GM12878 (cell line): ENCODE measurements at regions not wholly inside any gene's neighbourhood (a gene's known extent, or its start where the extent isn't known, plus 50 kb on each side); places are given as distances from the start of the nearest gene placed in this dataset.

ENCODE experiments used
- ATAC-seq: fragments of 200-7000 bp; cut with Tn5 transposase; 3 replicates; pipeline ENCODE4 v1.9.1; 2020; ENCODE audit warnings: mild to moderate bottlenecking, moderate library complexity
- BruUV-seq: library from RNA; stranded (reverse); fragments of 400-500 nt; replicated peaks from 2 replicates; lab custom pipeline; 2021; lab: Mats Ljungman, UMichigan
- CTCF ChIA-PET: fragments of 300-600 bp; sonication (Branson Sonifier 250); formaldehyde crosslinking; extraction: SDS; loops from one replicate; lab custom pipeline; 2021; ENCODE audit warnings: inconsistent platforms; lab: Yijun Ruan, JAX
- POLR2A ChIA-PET: fragments of 350-600 bp; formaldehyde crosslinking; extraction: SDS; loops from one replicate; lab custom pipeline; 2021; ENCODE audit warnings: inconsistent platforms; lab: Charles Lee
- RAD21 ChIA-PET: fragments of 300-600 bp; sonication (Branson Sonifier 250); formaldehyde crosslinking; loops from one replicate; lab custom pipeline; 2023; ENCODE audit warnings: antibody characterized with exemption; ENCODE audit not compliant: unreplicated experiment; lab: Charles Lee
- SMC1A ChIA-PET: fragments of 300-600 bp; sonication (Branson Sonifier 250); formaldehyde crosslinking; loops from one replicate; lab custom pipeline; 2023; ENCODE audit not compliant: unreplicated experiment, uncharacterized antibody; lab: Charles Lee
- DNase-seq: peaks from one replicate; pipeline ENCODE4 v3.0.0-alpha.2; 2011; ENCODE audit warnings: low read depth, low spot score
- FAIRE-seq: peaks from 3 replicates; lab custom pipeline; 2011; peaks lifted over from hg19 to GRCh38; lab: Jason Lieb, UNC
- H2AFZ ChIP-seq: 2 replicates; pipeline ENCODE4 v1.6.0; 2011; ENCODE audit warnings: low read depth, low read length, control low read depth; ENCODE audit not compliant: control insufficient read depth
- H3K27ac ChIP-seq: 2 replicates; pipeline ENCODE4 v1.5.1; 2011; ENCODE audit warnings: control low read depth; ENCODE audit not compliant: control insufficient read depth, insufficient read depth
- H3K27me3 ChIP-seq, 2 experiments: replicated peaks in 1 of 2; 2 replicates each; pipeline versions ENCODE4 v1.6.0 to v1.6.1; 2011; ENCODE audit warnings: low read length in 1 of 2; ENCODE audit not compliant: control insufficient read depth in 2 of 2, insufficient read depth in 2 of 2
- H3K36me3 ChIP-seq, 2 experiments: 2 replicates each; pipeline ENCODE4 v1.5.1; 2011; ENCODE audit warnings: low read length in 1 of 2; ENCODE audit not compliant: control insufficient read depth in 2 of 2, insufficient read depth in 2 of 2
- H3K4me1 ChIP-seq: 2 replicates; pipeline ENCODE4 v1.6.1; 2011; ENCODE audit warnings: mild to moderate bottlenecking, low read length, moderate library complexity, mixed read lengths; ENCODE audit not compliant: control insufficient read depth, insufficient read depth
- H3K4me2 ChIP-seq: 2 replicates; pipeline ENCODE4 v1.6.0; 2011; ENCODE audit warnings: control low read depth; ENCODE audit not compliant: control insufficient read depth, insufficient read depth
- H3K4me3 ChIP-seq: fragments of 200-600 bp; sonication (generic); 2 replicates; pipeline ENCODE4 v1.5.1; 2016
- H3K79me2 ChIP-seq: 2 replicates; pipeline ENCODE4 v1.6.0; 2011; ENCODE audit warnings: low read length; ENCODE audit not compliant: control insufficient read depth, insufficient read depth
- H3K9ac ChIP-seq: 2 replicates; pipeline ENCODE4 v1.8.0; 2011; ENCODE audit warnings: low read length, control low read depth, mixed read lengths; ENCODE audit not compliant: control insufficient read depth, insufficient read depth
- H3K9me3 ChIP-seq: replicated peaks from 3 replicates; pipeline ENCODE4 v1.5.1; 2011; ENCODE audit warnings: mild to moderate bottlenecking, low read length; ENCODE audit not compliant: control insufficient read depth, insufficient read depth
- H4K20me1 ChIP-seq: 2 replicates; pipeline ENCODE4 v1.6.0; 2011; ENCODE audit not compliant: control insufficient read depth, insufficient read depth
- BCL11A ChIP-seq: IDR thresholded peaks from 2 replicates; pipeline ENCODE4 v1.6.1; 2011; ENCODE audit warnings: low read depth, low read length
- CEBPB ChIP-seq, 2 experiments: fragments of 150-350 bp in 1 of 2; IDR thresholded peaks; 2 replicates each; pipeline ENCODE4 v1.6.1; 2012 to 2014; ENCODE audit warnings: low read depth in 2 of 2, low read length in 2 of 2, borderline replicate concordance in 1 of 2, inconsistent platforms in 1 of 2
- CHD2 ChIP-seq: IDR thresholded peaks from 2 replicates; pipeline ENCODE4 v1.6.1; 2011; ENCODE audit warnings: low read depth, low read length, improper control_type of control experiment, borderline replicate concordance
- EED ChIP-seq: sonication (generic); IDR thresholded peaks from 2 replicates; pipeline ENCODE4 v1.6.1; 2016; ENCODE audit warnings: antibody characterized with exemption, low read depth
- FOXM1 ChIP-seq: IDR thresholded peaks from 2 replicates; pipeline ENCODE4 v1.6.1; 2012; ENCODE audit warnings: low read depth, mild to moderate bottlenecking, inconsistent platforms, low read length, moderate library complexity
- HCFC1 ChIP-seq: fragments of 150-350 bp; IDR thresholded peaks from 2 replicates; pipeline ENCODE4 v1.6.1; 2014; ENCODE audit warnings: low read length
- HSF1 ChIP-seq: fragments of 150-350 bp; IDR thresholded peaks from 2 replicates; pipeline ENCODE4 v1.6.1; 2014; ENCODE audit warnings: mild to moderate bottlenecking, low read depth, low read length
- IRF3 ChIP-seq: fragments of 450-650 bp; IDR thresholded peaks from 2 replicates; pipeline ENCODE4 v1.6.1; 2014; ENCODE audit warnings: mild to moderate bottlenecking
- KLF5 ChIP-seq: fragments of 450-650 bp; IDR thresholded peaks from 2 replicates; pipeline ENCODE4 v1.6.1; 2014; ENCODE audit warnings: mild to moderate bottlenecking; ENCODE audit not compliant: partially characterized antibody
- NFIC ChIP-seq: IDR thresholded peaks from 2 replicates; pipeline ENCODE4 v1.6.1; 2012; ENCODE audit warnings: low read depth, mild to moderate bottlenecking, inconsistent platforms, low read length, moderate library complexity
- NR2C2 ChIP-seq: IDR thresholded peaks from 2 replicates; pipeline ENCODE4 v1.6.1; 2011; ENCODE audit warnings: borderline replicate concordance, low read depth; ENCODE audit not compliant: control insufficient read depth, insufficient read length
- RBBP5 ChIP-seq: fragments of 200-600 bp; sonication (generic); conservative IDR thresholded peaks from 2 replicates; pipeline ENCODE4 v1.6.1; 2016
- SP1 ChIP-seq: IDR thresholded peaks from one replicate; pipeline ENCODE4 v1.6.1; 2011; ENCODE audit warnings: low read depth, low read length
- SREBF2 ChIP-seq: IDR thresholded peaks from 2 replicates; pipeline ENCODE4 v1.6.1; 2012; ENCODE audit warnings: mild to moderate bottlenecking, low read length
- STAT1 ChIP-seq: fragments of 450-650 bp; conservative IDR thresholded peaks from 2 replicates; pipeline ENCODE4 v1.6.1; 2014; ENCODE audit warnings: antibody characterized with exemption, mild to moderate bottlenecking
- STAT3 ChIP-seq: IDR thresholded peaks from 2 replicates; pipeline ENCODE4 v1.6.1; 2011; ENCODE audit warnings: low read depth, low read length, improper control_type of control experiment
- USF1 ChIP-seq: IDR thresholded peaks from 2 replicates; pipeline ENCODE4 v1.6.1; 2011; ENCODE audit warnings: borderline replicate concordance, low read depth, mild to moderate bottlenecking, moderate library complexity, mixed read lengths, low read length; ENCODE audit not compliant: insufficient read depth; ENCODE audit errors: extremely low read length
- YBX1 ChIP-seq: fragments of 450-650 bp; IDR thresholded peaks from 2 replicates; pipeline ENCODE4 v1.6.1; 2016; ENCODE audit warnings: antibody characterized with exemption
- in situ Hi-C: fragments of 300-500 bp; cut with MboI; formaldehyde crosslinking; loops from 9 replicates; pipeline ENCODE4 v1.14.3; 2018; ENCODE audit warnings: mixed read lengths
- intact Hi-C: fragments of 100-400 bp; cut with micrococcal nuclease; formaldehyde crosslinking; loops from one replicate; pipeline ENCODE4 v1.14.2; 2022; ENCODE audit not compliant: unreplicated experiment

GRCh38 chr11:92388380-92388779, 163.8 kb downstream of the FAT3 start (continued):
- TF ChIP-seq FOXM1 = no peak
- TF ChIP-seq IRF3 = no peak

GRCh38 chr11:92390783-92391182, 166.2 kb downstream of the FAT3 start:
- DNase-seq = no peak
- H3K4me1 ChIP-seq = no peaks in the 10 kb centered on the region
- H3K4me2 ChIP-seq = no peak overlapping the region
- H3K79me2 ChIP-seq = no peaks in the 10 kb centered on the region
- ChIA-PET POLR2A (no interaction called here), SMC1A (no interaction called here), RAD21 (no interaction called here), CTCF (no interaction called here)
- intact Hi-C loops (no loop called here), in situ Hi-C loops (no loop called here)
- no peak for ATAC-seq
- H3K4me3 ChIP-seq = no peak overlapping the region
- no peak overlapping the region for H3K9ac ChIP-seq
- no TSS peak for BruUV-seq
- peaks cover 0 to 2% of the 10 kb centered on the region in 2 experiments; a peak in 1 of 4 replicates for H3K27me3 ChIP-seq
- no peaks in the 10 kb centered on the region for H3K9me3 ChIP-seq
- no peaks in the 10 kb centered on the region for H4K20me1 ChIP-seq
- H3K27ac ChIP-seq = no peak overlapping the region
- no peak overlapping the region for H2AFZ ChIP-seq
- no peaks in the 10 kb centered on the region for H3K36me3 ChIP-seq
- TF ChIP-seq STAT1 = no peak
- no peak for TF ChIP-seq NR2C2
- no peak for TF ChIP-seq KLF5
- TF ChIP-seq HCFC1 = no peak
- TF ChIP-seq STAT3 = no peak
- TF ChIP-seq NFIC = no peak
- no peak for TF ChIP-seq CEBPB (IDR thresholded peaks at IDR 0.05; ENCODE audit: borderline replicate concordance in 1 of 2, low read depth in 2 of 2, low read length in 2 of 2)
- TF ChIP-seq CHD2 = no peak
- TF ChIP-seq SREBF2 = no peak
- no peak for TF ChIP-seq HSF1
- TF ChIP-seq RBBP5 = no peak
- no peak for TF ChIP-seq USF1
- TF ChIP-seq YBX1 = no peak
- no peak for TF ChIP-seq EED
- no peak for TF ChIP-seq SP1
- no peak for TF ChIP-seq BCL11A
- FAIRE-seq = no peak
